Activated T-cell treated with anti-CD3 and anti-CD28 coated beads for 1 hour (primary cell): ENCODE measurements at regions not wholly inside any gene's neighbourhood (a gene's known extent, or its start where the extent isn't known, plus 50 kb on each side); places are given as distances from the start of the nearest gene placed in this dataset.
"Not testable (repeated sequence)": the region's sequence is repeated elsewhere in the genome, so short reads cannot be mapped to it uniquely, and the experiment has no call there.

Source experiments
- DNase-seq: peaks from one replicate; pipeline ENCODE4 v3.0.0-alpha.2; 2020; ENCODE audit warnings: low read depth

- DNase-seq, result no peak
Measured at GRCh38 chr2:3115301-3116042, 262.1 kb downstream of the EIPR1 start.

DNA sequence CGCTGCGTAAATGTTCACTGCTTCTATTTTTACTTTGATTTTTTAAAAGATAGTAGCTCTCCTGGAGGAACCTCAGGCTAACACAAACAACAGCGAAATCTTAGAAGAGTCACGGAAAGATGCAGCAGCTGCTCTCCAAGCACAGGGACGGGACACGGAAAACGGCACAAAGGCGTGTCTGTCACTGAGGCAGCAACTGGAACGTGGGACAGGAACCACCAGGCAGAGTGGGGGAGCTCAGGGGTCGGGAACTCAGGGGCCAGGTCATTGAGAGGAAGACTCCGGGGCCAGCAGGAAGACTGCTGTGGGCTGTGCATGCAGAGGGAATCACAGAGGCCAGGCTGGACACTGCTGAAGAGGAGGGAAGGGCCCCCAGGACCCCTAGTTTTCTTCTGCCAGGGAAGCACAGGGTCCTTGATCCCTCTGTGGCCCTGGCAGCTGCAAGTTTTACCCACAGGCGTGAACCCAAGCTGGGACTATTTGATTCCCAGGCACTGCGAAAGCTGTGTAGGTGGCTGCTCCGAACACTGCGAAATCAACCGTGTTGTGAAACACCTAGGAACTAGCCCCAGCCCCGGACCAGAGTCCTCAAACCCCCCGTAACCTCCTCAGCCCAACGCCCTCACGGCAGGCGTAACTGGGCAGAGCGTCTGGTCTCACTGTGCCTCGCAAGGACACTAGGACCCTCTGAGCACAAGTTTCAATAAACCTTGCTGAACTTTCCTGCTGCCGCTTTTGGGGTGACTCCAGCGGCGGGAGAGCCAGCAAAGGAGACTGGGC lies 263.0 kb downstream of the EIPR1 start:
- DNase-seq, result no peak

DNA sequence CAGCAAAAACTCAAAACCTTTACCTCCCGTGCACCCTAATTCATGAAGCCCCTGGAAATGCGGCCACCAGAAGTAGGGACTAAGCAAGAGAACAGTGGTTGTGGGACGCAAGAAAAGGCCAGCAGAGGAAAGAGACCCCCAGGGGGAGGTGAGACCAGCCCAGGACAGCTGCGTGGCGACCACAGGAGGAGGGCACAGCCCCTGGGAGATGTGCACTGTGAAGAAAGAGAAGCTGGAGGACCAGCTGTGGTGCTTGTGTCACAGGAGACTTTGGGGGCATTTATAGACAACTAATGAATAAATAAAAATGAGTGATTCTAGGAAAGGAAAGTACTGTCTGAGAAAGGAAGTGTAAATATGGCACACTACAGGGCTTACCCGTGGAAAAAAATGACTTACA lies 263.8 kb downstream of the EIPR1 start:
- no peak for DNase-seq

DNA sequence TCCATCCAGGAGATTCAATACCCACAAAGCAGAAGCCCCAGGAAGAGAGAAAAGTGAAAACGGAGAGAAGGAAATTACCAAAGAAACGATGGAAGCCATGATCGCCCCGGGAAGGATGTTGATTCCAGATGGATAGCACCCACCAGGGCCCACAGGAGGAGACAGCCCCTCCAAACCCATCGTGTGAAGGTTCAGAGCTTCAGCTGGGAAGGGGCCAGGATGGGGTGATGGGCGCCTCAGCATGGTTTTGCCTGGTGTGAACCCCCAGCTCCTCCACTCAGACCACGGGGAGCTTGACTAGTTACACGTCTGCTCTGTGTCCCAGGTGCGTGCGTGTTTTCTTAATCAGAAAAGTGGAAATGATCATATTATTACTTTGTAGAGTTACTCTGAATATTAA lies 264.5 kb downstream of the EIPR1 start:
- DNase-seq, result no peak

DNA sequence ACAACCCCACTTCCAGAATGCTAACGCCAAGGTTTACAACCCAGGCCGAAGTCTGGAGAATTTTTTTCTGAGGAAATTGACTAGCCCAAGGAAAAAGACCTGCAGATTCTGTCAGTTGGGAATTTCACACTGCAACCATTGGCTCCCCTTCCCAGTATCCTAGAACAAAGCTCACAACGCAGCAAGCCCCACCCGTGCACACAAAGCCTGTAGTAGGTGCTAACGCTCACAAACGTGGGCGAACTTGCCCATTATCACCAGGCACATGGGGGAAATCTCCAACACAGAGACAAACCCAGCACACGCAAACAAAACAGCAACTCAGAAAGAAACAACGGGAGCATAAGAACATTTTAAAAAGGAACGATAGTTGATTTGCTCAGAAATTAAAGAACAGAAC lies 265.1 kb downstream of the EIPR1 start:
- no peak for DNase-seq

DNA sequence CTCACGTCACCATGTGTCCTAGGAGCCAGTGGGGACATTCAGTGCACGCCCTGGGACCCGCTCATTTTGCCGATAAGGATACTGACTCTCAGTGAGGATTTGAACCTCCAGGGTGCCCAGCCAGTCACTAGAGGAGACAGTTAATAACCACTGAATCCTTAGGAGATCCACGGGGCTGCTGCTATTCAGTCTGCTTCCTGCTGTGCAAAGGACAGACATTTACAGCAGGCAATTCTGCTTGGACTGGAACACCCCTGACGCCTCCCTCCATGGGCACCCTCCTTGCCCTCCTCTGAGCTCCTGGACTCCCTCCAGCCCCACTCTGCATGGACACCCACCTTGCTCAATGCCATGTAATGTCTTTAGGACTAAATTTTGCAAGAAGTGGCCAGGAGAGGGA lies 265.5 kb downstream of the EIPR1 start:
- no peak for DNase-seq

- DNase-seq, result no peak
Measured at GRCh38 chr2:3110994-3111666, 266.5 kb downstream of the EIPR1 start.

- DNase-seq, result no peak
Measured at GRCh38 chr2:3110555-3110954, 267.1 kb downstream of the EIPR1 start.

GRCh38 chr2:3108710-3109702 lies 268.6 kb downstream of the EIPR1 start:
- DNase-seq, result no peak

DNA sequence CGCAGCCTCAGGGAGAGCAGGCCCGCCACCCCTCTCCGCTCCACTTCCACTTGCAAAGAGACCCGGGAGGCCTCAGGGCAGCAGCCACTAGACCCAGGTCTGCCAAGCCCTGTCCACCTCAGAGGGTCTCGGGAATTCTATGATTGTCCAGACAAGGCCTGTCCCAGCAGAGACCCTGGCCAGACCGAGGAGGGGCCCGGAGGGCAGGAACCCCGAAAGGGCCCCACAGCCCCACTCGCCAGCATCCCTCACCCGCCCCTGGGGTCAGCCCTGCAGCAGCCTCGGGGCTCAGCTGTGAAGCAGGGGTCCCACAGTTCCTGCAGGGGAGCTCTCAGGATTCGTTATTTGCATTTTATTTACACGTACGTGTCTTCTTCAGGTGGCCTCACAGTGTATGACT lies 269.5 kb downstream of the EIPR1 start:
- no peak for DNase-seq

DNA sequence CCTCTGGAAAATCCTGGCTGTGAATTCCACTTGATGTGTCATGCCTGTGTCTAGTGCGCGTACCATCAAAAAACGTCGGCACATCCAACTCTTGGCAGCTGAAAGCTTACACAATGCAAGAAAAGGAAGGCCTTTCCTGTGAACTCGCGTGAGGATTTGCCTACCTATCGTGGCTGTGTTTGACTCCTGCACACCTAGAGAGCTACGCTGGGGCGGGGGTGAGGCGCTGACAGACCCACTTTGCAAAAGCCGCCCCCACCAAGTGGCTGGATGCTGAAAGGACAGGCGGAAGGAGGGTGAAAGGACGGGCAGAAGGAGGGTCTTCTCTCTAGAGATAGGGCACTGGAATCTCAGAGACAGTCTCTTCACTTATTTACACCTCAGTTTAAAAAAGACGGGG lies 270.1 kb downstream of the EIPR1 start:
- no peak for DNase-seq

DNA sequence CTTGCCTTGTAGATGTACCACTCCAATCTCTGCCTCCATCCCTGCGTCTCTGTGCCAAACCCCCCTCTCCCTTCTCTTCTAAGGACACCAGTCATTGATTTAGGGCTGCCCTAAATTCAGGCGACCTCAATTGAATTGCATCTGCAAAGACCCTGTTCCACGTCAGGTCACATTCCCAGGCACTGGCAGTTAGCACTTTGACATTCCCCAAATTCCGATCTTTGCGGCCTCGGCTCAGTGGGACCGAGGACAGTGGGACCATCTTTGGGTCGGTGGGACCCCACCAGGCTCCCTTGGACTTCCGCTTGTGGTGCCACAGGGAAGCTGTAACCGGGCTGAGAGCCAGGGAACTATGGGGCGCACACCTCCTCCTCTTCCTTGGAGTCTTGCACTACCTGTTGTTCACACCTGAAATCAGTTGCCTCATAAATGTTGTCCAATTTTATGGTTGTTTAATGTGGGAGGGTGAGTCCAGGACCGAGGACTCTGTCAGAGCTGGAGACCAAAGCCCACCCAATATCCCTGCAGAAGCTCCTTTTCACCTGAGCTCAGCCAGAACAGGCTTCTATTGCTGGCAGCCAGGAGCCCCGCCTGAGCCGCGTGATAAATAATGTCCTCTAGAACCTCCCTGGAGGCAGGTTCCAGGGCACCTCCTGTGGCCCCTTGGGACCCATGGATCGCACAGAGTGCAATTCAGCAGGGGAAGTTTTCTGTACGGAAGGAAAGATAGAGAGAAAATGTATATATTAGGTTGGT lies 271.6 kb downstream of the EIPR1 start:
- DNase-seq, result no peak

DNA sequence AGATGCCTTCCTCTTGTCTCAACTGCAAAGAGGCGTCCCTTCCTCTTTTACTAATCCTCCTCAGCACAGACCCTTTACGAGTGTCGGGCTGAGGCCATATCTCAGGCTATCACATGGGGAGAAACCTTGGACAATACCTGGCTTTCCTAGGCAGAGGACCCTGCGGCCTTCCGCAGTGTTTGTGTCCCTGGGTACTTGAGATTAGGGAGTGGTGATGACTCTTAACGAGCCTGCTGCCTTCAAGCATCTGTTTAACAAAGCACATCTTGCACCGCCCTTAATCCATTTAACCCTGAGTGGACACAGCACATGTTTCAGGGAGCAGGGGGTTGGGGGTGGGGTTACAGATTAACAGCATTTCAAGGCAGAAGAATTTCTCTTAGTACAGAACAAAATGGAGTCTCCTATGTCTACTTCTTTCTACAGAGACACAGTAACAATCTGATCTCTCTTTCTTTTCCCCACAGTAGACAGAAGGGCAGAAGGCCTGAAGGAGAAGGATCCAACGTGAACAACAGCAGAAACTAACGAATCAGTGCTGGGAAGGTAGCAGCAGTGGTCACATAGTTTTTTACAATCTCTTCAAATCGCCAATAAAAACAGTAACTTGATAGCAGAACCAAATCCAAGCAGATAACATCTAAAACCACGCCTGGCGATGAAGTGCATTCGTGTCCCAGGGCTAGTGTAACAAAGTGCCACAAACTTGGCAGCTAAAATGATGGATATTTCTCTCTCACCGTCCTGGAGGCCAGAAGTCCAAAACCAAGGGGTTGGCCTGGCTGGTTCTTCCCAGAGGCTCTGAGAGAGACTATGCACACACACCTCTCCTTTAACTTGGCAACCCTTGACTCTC lies 272.4 kb downstream of the EIPR1 start:
- not testable (repeated sequence) for DNase-seq

- DNase-seq, result no peak
Measured at GRCh38 chr2:3104261-3104660, 273.4 kb downstream of the EIPR1 start.

GRCh38 chr2:3102922-3103569 lies 274.6 kb downstream of the EIPR1 start:
- no peak for DNase-seq

DNA sequence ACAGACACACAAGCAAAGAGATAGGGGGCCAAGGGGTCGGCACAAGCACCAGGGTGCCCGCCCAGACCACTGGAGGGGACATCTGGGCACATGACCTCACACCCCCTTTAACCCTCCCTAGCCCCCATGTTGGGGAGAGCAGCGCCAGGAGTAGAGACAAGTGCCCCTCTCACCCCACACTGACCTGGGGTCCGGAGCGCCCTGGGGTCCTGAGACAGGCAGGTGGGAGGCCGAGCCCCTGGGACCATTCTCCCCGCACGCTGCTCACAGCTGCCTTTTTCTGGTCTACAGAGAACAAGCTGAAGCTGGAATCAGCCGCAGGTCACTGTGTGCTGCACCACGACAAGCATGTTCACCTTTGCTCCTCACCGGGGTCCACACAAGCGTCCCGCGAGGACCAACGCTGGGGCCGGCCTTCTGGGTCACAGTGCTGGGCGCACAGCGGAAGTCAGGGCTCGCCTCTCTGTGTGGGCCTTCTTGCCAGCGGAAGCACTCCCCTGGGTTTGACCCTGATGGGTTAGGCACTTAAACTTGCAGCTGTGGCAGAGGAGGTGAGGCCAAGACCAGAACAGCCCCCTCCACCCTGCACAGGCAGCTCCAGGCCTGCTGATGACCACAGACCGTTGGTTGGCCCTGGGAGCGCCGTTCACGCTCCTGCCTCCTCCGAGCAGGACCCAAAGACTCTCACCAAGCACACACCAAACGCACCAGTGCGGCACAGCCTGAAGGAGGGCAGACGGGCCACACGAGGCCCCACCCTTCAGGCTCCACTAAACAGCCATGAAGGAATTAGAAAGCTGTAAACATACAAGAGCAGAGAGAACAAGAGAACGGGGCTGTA lies 275.3 kb downstream of the EIPR1 start:
- no peak for DNase-seq

- DNase-seq, result no peak
Measured at GRCh38 chr2:3101016-3101942, 276.3 kb downstream of the EIPR1 start.

- no peak for DNase-seq
Measured at GRCh38 chr2:3100386-3100785, 277.2 kb downstream of the EIPR1 start.
